IPS DF 4.7 (cell line): ENCODE measurements at regions not wholly inside any gene's neighbourhood (a gene's known extent, or its start where the extent isn't known, plus 50 kb on each side); places are given as distances from the start of the nearest gene placed in this dataset.

Experiments used
- DNase-seq: peaks from one replicate; pipeline ENCODE4 v3.0.0-alpha.2; 2013; ENCODE audit warnings: low spot score; ENCODE audit errors: extremely low read depth

DNA sequence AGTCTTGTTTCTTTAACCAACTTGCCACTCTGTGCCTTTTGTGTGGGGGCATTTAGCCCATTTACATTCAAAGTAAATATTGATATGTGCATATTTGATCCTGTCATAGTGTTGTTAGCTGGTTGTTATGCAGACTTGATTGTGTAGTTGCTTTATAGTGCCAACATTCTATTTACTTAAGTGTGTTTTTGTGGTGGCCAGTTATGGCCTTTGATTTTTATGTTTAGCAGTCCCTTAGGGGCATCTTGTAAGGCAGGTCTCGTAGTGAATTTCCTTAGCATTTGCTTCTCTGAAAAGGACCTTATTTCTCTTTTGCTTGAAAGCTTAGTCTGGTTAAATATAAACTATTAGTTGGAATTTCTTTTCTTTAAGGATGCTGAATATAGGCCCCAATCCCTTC is 282.8 kb upstream of the NECTIN3 start:
- DNase-seq: no peak

DNA sequence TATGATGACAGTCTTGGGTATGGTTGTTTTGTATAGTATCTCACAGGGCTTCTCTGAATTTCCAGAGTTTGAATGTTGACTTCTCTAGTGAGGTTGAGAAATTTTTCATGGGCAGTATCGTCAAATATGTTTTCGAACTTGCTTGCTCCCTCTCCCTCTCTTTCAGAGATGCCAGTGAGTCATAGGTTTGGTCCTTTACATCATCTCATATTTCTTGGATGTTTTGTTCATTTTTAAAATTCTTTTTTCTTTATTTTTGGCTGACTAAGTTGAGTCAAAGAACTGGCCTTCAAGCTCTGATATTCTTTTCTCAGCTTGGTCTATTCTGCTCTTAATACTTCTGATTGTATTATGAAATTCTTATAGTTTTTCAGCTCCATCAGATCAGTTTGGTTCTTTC is 282.3 kb upstream of the NECTIN3 start:
- no peak for DNase-seq

DNA sequence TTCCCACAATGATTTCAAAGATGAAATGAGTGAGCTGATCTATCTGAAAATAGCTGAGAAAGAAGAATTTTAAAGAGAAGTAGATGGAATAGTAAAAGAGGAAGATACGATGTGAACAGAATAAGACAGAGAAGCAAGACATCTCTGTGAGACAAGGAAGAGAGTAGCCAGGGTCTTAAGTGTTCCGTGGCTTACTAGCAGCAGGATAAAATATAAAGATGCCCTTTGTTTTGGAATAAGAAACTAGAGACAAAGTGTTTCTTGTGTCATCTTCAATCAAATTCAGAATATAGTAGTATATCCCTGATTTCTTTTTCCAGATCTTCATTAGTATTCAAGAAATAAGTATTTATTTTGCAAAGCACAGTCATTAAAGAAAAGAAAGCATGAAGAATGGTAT is 281.0 kb upstream of the NECTIN3 start:
- no peak for DNase-seq

DNA sequence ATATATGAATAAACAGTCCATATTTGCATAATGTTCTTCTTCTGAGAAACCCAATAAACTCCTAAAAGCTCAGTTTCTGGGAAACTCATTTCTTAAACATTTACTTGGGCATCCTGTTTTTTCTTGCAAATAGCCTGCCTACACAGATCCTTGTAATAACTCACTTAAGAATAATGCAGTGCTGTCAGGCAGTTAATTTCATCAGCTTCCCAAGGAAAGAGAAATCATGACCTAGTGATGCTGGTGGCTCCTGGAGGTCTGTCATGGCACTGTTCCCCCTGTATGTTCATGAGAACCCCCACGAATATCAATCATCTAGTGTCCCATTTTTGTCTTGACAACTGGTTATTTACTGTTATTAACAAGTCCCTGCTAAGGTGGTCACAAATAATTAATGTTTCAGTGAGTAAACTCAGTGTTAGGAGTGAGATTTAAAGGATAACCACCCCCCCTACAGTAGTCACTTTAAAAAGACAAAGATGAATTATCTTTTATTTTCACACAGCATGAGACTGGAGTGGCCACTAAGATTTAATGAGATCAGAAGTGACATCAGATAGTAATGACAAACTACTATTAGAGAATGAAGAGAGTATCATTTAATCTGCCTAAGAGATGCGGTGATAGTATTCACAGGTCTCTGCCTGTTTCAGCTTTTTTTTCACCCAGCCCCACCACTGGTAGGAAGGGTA is 279.5 kb upstream of the NECTIN3 start:
- DNase-seq: no peak

DNA sequence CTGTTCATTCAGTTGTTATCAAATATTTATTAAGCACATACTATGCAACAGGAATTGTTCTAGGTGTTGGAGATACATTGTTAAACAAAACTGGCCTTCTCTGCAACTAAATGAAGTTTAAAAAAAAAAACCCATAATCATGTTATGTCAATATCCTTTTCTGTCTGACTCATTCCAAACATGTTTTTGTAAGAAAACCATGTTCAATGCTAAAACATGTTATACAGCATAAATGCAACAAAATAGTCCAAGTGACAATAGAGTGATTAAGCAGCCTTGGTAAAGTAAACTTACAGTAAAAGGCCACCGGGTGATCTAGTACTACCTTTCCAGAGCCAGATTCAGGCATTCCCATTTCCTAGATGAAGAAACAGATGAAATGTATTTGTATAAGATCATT is 278.0 kb upstream of the NECTIN3 start:
- no peak for DNase-seq

DNA sequence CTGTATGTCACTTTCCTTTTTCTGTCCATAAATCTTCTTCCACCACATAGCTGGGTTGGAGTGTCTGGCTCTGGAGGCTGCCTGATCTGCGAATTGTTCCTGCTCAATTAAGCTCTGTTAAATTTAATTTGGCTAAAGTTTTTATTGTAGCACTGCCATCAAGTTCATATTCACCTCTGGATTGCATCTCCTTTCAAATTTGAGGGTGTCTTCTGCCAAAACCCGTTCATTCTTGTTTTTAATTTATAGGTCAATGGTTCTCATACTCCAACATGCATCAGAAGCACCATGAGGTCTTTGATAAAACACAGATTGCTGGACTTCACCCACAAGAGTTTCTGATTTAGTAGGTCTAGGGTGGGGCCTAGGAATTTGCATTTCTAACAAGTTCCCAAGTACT is 276.5 kb upstream of the NECTIN3 start:
- no peak for DNase-seq

DNA sequence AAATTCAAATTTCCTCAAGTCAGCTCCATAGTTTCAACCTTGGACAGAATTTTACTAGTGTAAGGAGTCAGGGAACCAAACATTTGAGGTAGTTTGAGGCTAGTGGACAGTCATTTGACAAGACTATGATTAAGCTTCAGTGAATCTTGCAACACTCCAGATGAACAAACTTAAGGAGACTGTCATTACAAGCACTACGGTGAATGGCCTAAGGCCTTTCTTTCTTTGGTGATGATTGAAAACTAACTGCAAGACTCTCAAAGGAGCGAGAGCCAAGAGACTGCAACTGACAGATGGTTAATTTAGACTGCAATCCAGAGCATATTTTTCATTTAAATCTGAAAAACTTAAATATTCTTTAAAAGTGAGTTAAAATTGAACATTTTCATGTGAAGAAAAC is 272.3 kb upstream of the NECTIN3 start:
- no peak for DNase-seq

DNA sequence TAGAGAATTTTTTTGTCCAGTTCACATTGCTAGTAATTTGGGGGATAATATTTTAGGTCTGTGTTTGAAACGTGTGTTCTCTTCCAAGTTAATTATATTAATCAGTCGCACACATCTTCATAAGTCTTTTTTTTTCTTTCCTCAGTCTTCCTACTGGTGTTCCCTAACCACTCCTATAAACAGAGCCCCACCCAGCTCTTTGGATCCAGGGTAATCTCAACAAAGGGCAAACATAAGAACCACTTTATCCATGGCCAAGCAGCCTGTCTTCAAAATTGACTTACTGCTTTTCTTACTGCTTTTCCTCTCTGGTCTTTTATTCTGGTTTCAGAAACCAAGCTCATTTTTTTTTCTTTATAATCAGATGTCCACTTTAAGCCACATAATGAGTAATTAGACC is 266.8 kb upstream of the NECTIN3 start:
- DNase-seq: no peak

DNA sequence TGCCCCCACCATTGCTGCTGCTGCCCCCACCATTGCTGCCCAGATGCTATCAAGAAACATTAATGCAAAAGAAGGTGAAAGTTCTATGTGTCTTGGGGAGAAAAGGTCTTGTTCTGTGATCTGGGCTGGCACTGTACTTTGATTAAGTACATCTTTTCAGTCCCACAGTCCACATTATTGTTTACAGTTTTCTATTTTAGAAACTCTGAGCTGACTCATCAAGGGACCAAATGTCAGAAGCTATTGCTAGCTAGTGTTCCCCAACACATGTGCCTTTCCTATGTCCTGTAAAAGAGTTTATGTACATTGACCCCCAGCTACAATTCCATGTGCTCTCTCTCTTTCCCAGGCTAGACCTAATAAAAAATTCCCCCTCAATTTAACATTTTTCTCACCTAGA is 264.7 kb upstream of the NECTIN3 start:
- DNase-seq: no peak

DNA sequence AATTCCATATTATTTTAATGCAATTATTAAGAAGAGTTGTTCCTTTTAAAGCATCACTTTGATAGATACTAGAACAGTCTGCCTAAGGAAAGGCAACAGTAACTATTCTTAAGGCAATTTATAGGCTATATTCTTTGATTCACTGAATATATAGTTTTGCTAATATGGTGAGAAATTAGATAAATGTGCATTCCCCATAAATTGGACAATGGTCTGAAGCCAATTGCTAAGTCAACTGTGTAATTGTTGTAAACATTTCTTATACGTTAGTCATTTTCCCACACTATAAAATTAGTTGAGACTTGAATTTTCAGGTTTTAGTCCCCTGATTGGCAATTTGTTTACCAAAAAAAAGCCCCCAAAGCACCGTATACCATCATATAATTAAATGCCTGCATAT is 263.0 kb upstream of the NECTIN3 start:
- no peak for DNase-seq

DNA sequence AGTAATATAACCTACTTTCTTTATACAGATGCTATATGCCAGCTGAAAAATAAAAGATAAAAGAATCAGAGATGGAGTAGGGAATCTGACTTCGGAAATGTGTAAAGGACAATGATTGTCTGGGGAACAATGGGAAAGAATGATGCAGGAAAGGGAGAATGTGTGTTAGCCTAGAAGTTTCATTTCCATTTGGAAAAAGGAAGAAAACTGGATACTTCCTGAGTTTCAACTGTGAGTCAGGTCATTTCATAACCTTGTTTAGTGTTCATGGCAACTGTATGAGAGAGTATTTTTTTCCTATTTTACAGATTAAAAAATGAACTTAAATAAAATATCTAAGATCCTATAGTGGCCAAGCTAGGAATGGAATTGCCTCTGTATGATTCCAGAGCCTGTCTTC is 261.3 kb upstream of the NECTIN3 start:
- DNase-seq: no peak

DNA sequence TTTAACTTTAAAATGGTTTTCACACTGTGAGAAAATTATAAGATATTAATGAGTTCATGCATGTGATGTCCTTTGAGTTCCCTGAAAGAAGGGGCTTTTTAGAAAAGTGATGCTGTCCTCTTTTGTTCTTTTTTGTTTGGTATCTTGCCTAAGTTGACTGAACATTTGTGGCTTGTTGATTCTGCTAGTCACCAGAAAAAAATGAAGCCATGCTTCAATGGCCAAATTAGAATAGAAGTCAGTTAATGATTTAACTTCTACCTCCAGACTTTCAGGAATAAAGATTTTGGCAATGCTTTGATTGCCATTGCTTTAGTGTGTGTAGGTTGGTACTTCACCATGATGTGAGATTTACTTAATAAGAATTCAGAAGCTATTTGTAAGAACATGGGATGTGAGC is 260.6 kb upstream of the NECTIN3 start:
- no peak for DNase-seq

DNA sequence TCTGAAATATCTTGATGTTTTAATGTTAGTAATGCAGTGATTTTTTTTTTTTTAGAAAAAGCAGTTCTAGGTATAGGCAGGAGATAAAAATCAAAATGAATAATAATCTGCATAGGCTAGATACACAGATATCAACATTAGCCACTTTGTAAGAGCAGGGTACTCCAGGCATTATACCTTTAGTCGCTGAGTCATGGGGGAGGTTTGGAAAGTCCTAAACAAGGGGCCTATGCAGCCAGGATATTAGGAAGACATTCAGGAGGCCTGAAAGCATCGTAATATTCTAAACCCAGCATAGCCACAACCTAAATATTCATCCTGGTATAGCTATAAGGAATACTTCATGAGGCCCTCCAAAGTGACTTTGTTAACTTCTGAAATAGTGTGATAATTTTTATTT is 258.1 kb upstream of the NECTIN3 start:
- no peak for DNase-seq

DNA sequence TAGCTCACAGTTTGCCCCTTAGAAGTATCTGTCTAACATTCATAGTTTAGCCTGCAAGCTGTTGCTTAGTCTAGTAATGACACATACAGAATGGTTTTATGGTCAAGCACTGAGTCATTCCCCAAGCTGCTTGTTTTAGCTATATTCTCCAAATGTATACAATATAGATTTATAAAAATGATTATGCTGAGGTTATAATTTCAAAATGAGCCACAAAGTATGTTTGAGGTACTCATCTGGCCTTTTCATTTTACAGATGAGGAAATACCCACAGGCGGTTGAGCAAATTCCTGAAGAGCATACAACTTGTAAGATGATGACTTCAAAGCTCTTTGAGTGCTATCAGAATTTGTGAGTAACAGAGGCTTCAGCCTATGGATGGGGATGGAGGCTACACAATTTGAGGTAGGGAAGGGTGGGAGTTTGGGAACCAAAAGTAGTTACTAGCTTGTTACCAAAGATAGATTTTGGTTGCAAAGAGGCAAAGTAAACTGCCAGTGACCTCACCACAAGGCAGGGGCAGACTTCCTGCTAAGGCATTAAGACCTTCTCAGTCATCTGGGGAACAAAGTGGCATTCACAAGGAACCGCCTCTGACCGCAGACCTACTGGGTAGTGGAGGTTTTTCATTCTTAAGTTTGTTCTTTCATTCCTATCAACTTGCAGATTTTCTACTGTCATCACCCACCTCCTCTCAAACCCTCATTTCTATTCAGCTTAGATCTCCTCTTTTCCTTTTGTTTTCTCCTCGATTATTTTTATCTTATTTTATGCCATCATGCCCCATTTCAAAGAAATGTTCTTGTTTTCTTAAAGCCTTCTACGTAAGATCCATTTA is 257.2 kb upstream of the NECTIN3 start:
- DNase-seq: no peak

DNA sequence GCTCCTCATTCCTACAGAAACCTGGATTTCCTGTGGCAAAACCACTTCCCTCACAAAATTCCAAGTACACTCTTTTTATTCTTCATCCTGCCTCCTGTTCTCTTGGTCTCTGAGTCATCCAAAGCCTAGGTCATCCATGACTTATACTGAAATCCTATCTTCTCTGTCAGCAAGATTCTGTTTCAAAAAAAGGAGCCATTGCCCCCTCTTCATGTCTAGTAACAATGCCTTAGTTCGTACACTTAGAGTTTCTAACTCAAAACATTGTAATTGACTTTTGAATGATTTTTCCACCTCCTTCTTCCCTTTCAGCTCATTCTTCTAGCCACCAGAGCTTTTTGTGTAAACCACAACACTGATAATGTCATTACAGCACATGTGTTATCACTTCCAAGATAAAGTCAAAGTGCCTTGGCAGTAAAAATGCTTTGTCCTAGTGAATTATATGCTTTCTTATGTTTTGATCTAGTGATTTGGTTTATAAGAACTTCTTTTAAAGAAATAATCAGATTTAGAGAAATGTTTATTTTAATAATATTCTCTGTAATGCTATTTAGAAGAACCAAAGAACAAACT is 256.5 kb upstream of the NECTIN3 start:
- DNase-seq: no peak

DNA sequence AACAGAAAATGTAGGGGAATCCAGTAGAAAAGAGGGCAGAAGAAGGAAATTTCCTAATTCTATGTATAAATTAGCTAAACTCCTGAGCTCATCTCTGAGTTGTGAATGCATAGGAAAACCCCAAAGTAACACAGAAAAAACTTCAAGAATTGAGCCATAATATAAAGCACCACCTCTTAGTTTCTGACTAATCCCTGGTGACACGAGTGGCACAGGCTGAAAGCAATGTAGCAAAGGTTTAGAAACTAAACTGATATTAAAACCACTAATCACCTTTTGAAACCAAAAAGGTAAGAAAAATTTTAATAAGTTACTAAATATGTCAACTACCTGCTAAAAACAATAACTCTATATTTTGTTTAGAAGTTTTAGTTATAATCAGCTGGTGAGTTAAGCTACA is 255.6 kb upstream of the NECTIN3 start:
- DNase-seq: no peak

DNA sequence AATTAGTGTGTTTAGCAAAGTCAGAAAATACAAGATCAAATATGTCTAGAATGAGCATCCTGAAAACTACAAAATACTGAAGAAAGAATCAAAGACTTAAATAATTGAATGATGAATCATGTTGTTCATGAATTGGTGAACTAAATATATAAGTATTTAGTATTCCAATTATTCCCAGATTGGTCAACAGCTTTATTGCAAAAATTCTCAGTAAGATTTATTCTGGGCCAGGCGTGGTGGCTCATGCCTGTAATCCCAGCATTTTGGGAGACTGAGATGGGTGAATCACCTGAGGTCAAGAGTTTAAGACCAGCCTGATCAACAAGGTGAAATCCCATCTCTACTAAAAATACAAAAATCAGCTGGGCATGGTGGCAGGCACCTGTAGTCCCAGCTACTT is 250.0 kb upstream of the NECTIN3 start:
- no peak for DNase-seq

DNA sequence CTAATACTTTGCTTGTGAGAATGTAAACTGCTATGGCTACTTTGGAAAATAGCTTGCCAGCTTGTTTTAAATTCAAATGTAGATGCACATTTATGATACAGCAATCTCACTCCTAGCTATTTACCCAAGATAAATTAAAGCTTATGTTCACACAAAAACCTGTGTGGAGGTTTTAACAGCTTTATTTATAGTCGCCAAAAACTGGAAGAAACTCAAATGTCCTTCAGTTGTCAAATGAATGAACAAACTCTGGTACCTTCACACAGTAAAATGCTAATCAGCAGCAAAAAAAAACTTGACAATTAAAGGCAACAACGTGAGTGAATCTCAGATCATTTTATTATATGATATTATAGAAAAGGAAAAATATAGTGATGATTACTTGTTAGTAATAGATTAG is 248.6 kb upstream of the NECTIN3 start:
- no peak for DNase-seq

DNA sequence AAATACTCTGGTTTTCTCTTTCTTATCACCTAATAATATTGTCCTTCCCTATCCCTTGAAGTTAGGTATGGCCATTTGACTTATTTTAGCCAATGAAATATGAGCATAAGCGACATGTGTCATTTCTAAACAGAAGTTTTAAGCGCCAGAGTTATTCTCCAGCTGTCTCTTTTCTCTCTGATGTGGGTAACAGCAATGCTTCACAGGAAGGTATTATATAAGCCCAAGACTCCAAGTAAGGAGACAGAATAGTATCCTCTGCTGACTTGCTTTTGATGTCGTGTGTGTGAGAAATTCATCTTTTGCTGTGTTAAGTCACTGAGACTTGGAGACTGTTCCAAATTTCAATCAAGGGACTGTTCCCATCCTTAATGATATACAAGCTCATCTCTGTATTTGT is 224.6 kb upstream of the NECTIN3 start:
- DNase-seq: no peak

DNA sequence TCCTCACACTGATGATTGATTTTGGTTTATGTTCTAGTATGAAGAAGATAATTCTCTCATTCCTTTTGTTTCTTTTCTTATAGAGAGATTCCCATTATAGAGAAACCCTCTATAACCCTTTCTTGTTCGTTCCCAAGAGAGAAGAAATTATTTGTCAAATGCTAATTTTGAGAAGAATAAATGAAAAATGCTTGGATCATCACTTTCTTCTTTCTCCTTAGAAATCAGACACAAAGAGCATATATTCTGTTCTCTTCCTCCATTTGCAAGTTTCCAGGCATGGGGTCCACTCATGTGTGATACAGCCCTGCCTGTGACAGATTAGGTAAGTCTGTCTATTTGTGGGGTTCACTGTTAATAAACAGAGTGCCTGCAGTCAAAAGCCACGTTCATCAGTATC is 222.6 kb upstream of the NECTIN3 start:
- DNase-seq: no peak

DNA sequence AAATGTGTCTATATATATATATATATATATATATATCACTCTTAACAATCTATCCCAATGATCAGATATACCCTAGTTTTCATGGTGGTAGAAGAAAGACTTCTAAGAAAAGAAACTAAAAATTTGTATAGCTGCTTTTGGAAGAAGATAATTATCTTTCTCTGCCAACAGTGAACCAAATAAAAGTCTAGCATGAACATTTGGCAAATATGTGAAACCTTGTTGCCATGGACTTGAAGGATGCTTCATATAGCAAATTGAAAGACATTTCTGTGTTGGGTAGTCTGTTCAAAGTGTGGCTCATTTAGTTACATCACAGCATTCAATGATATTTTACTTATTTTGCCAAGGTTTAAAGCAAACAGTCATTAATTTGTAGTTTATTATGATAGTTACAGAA is 219.9 kb upstream of the NECTIN3 start:
- DNase-seq: no peak

DNA sequence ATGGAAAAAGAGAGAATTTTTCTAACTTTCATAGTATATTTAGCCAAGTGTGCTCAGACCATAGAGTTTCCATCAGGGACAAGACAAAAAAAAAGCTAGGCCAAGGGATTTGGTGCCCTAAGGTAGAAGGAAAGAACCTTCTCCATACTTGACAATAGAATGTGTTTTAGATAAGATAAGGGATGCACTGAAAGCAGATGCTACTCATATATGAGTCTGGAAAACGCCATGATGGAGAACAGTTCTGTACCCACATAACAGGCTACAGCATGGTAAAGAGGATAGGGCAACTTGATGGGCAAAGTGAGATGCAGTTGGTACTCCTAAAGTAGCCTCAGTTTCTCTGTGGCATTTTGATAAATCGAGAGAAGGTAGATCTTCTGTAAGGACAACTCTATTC is 216.4 kb upstream of the NECTIN3 start:
- DNase-seq: no peak

DNA sequence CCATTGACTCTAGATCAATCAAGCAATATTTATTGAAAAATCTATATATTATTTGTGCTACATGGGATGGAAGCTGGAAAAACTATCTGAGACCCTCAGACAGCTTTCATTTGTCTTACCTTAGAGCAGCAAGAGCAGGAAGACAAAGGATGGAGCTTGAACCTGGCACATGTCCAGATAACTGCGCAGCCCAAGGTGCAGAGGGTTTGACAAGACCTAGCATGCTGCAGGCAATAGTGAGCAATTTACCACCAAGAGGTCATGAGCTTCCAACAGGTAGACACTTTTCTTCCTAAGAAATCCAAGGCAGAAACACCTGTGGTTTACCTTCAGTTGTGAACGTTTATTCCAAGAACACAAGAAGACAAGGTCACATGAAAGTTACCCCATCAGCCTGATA is 214.7 kb upstream of the NECTIN3 start:
- DNase-seq: no peak
